GM10248 (cell line): ENCODE measurements at regions not wholly inside any gene's neighbourhood (a gene's known extent, or its start where the extent isn't known, plus 50 kb on each side); places are given as distances from the start of the nearest gene placed in this dataset.

Experiments
- CTCF ChIA-PET: fragments of 300-600 bp; sonication (Branson Sonifier 250); formaldehyde crosslinking; extraction: SDS; loops from one replicate; lab custom pipeline; 2021; ENCODE audit warnings: antibody characterized with exemption; lab: Yijun Ruan, JAX
- POLR2A ChIA-PET: fragments of 350-650 bp; sonication (Branson Sonifier 250); formaldehyde crosslinking; extraction: SDS; loops from one replicate; lab custom pipeline; 2020; ENCODE audit warnings: antibody characterized with exemption; lab: Yijun Ruan, JAX
- DNase-seq: peaks from one replicate; pipeline ENCODE4 v3.0.0; 2012; ENCODE audit errors: extremely low spot score
- CTCF ChIP-seq: IDR thresholded peaks from 2 replicates; pipeline ENCODE4 v1.5.1; 2012; ENCODE audit warnings: mild to moderate bottlenecking, low read depth; ENCODE audit errors: extremely low read depth, missing control alignments, control extremely low read depth

GRCh38 chr9:22198681-22199080 is 189.6 kb upstream of the CDKN2B start:
- CTCF ChIA-PET: no interaction called here
- no peak for DNase-seq
- no peak for TF ChIP-seq CTCF
- POLR2A ChIA-PET: no interaction called here

GRCh38 chr9:22201256-22201655 is 192.2 kb upstream of the CDKN2B start:
- ChIA-PET POLR2A (no interaction called here), CTCF (no interaction called here)
- TF ChIP-seq CTCF: no peak
- no peak for DNase-seq

GRCh38 chr9:22203371-22204138 is 194.4 kb upstream of the CDKN2B start:
- POLR2A ChIA-PET: no interaction called here
- no peak for DNase-seq
- TF ChIP-seq CTCF: no peak
- CTCF ChIA-PET: interaction anchor here (0.9 to 1.5 kb wide), 5 partner anchors 11 to 221 kb away, joined by 3 to 4 read pairs (median 3); no protein-coding TSS in a partner anchor

- TF ChIP-seq CTCF: no peak
- POLR2A ChIA-PET: no interaction called here
- CTCF ChIA-PET: interaction anchor here (0.9 to 1.3 kb wide), 6 partner anchors 10 to 391 kb away, joined by 3 to 4 read pairs (median 3); no protein-coding TSS in a partner anchor
- DNase-seq: no peak
Measured at GRCh38 chr9:22204240-22204639, 195.1 kb upstream of the CDKN2B start.

- CTCF ChIA-PET: interaction anchor here (1.0 to 2.6 kb wide), 2 partner anchors 11 to 12 kb away, joined by 3 to 6 read pairs; no protein-coding TSS in a partner anchor
- TF ChIP-seq CTCF: no peak
- POLR2A ChIA-PET: no interaction called here
- DNase-seq: no peak
Measured at GRCh38 chr9:22206833-22207232, 197.7 kb upstream of the CDKN2B start.

GRCh38 chr9:22208846-22209585 is 199.9 kb upstream of the CDKN2B start:
- ChIA-PET POLR2A (no interaction called here), CTCF (no interaction called here)
- TF ChIP-seq CTCF: no peak
- no peak for DNase-seq
